Mucosa of gallbladder (tissue), 1 donor: ENCODE measurements at regions not wholly inside any gene's neighbourhood (a gene's known extent, or its start where the extent isn't known, plus 50 kb on each side); places are given as distances from the start of the nearest gene placed in this dataset.

Experiments used
- DNase-seq: peaks from one replicate; pipeline ENCODE4 v3.0.0-alpha.2; 2020; ENCODE audit warnings: low spot score
- donor health status: DM: no; HTN: no; CAD: no.

- no peak for DNase-seq
Measured at GRCh38 chr19:30634996-30635975, 263.1 kb downstream of the ZNF536 start.

GRCh38 chr19:30634131-30634830 is 262.1 kb downstream of the ZNF536 start:
- no peak for DNase-seq

- no peak for DNase-seq
Measured at GRCh38 chr19:30631033-30631370, 258.8 kb downstream of the ZNF536 start.

- no peak for DNase-seq
Measured at GRCh38 chr19:30630289-30631032, 258.3 kb downstream of the ZNF536 start.

- no peak for DNase-seq
Measured at GRCh38 chr19:30629086-30629485, 256.9 kb downstream of the ZNF536 start.

GRCh38 chr19:30626626-30626966 is 254.4 kb downstream of the ZNF536 start:
- DNase-seq, result no peak

- no peak for DNase-seq
Measured at GRCh38 chr19:30625947-30626625, 253.9 kb downstream of the ZNF536 start.

GRCh38 chr19:30622276-30622675 is 250.1 kb downstream of the ZNF536 start:
- DNase-seq, result no peak

- DNase-seq, result no peak
Measured at GRCh38 chr19:30621326-30621920, 249.2 kb downstream of the ZNF536 start.

- no peak for DNase-seq
Measured at GRCh38 chr19:30620354-30620753, 248.2 kb downstream of the ZNF536 start.

GRCh38 chr19:30609656-30610270 is 237.6 kb downstream of the ZNF536 start:
- DNase-seq, result no peak

- no peak for DNase-seq
Measured at GRCh38 chr19:30608471-30608870, 236.3 kb downstream of the ZNF536 start.
